ENCODE measurements at regions not wholly inside any gene's neighbourhood (a gene's known extent, or its start where the extent isn't known, plus 50 kb on each side); places are given as distances from the start of the nearest gene placed in this dataset.

- CTCF ChIA-PET: no interaction called here
- Histone ChIP-seq H3K27ac (ENCODE audit: low read depth, low read length) (no peak overlapping the region), H3K36me3 (ENCODE audit: control insufficient read depth in 1 of 2, insufficient read depth in 2 of 2, low read length in 2 of 2) (no peaks in the 10 kb centered on the region), H3K4me2 (ENCODE audit: low read length) (no peak overlapping the region), H3K79me2 (ENCODE audit: insufficient read depth, low read length) (no peaks in the 10 kb centered on the region), H3K27me3 (ENCODE audit: insufficient read depth, low read length) (peaks cover 26% of the 10 kb centered on the region), H3K9ac (ENCODE audit: low read length) (no peak overlapping the region), H2AFZ (ENCODE audit: low read depth, low read length, poor library complexity, severe bottlenecking) (no peak overlapping the region), H3K9me2 (ENCODE audit: insufficient read depth) (no peaks in the 10 kb centered on the region), H3K4me1 (ENCODE audit: control insufficient read depth in 1 of 2, insufficient read depth in 2 of 2, low read length in 2 of 2) (no peaks in the 10 kb centered on the region), H3K4me3 (replicated peaks in 1 of 2; ENCODE audit: low read depth in 1 of 2, low read length in 2 of 2) (no peak overlapping the region), H3K9me3 (ENCODE audit: control insufficient read depth in 1 of 2, insufficient read depth in 1 of 2, low read depth in 1 of 2, low read length in 2 of 2) (no peaks in the 10 kb centered on the region), H4K20me1 (ENCODE audit: insufficient read depth) (no peaks in the 10 kb centered on the region)
- intact Hi-C loops (cut with micrococcal nuclease): no loop called here
- no TSS peak for BruUV-seq (replicated peaks)
- RAD21 ChIA-PET (ENCODE audit: low non-redundant PET in 1 of 2, low total read pairs in 2 of 2, uncharacterized antibody in 2 of 2, unreplicated experiment in 2 of 2): no interaction called here
- ATAC-seq (no peak), DNase-seq (ENCODE audit: low read depth, low spot score) (no peak)
- POLR2A ChIA-PET: no interaction called here
- TF ChIP-seq FOSL1 (IDR thresholded peaks at IDR 0.05; ENCODE audit: low read depth) (no peak), ZNF274 (IDR thresholded peaks at IDR 0.05; ENCODE audit: low read depth, low read length) (no peak), ATF3 (IDR thresholded peaks at IDR 0.05) (no peak), CEBPB (IDR thresholded peaks at IDR 0.05; ENCODE audit: low read depth) (no peak), POLR2AphosphoS5 (IDR thresholded peaks at IDR 0.05; ENCODE audit: low read depth, low read length) (no peak), EGR1 (IDR thresholded peaks at IDR 0.05; ENCODE audit: low read depth) (no peak), POLR2A (IDR thresholded peaks at IDR 0.05; ENCODE audit: borderline replicate concordance, extremely low read depth, insufficient read depth, insufficient read length) (no peak), CBX3 (IDR thresholded peaks at IDR 0.05; ENCODE audit: low read depth) (no peak), SRF (IDR thresholded peaks at IDR 0.05; ENCODE audit: low read depth) (no peak), ZFX (IDR thresholded peaks at IDR 0.05) (no peak), EZH2 (IDR thresholded peaks at IDR 0.05) (no peak), REST (IDR thresholded peaks at IDR 0.05; ENCODE audit: low read depth) (no peak), CTCF (IDR thresholded peaks at IDR 0.05 in 2 of 3, conservative IDR thresholded peaks at IDR 0.05 in 1 of 3; ENCODE audit: borderline replicate concordance in 1 of 3, insufficient read depth in 1 of 3, low read depth in 2 of 3, low read length in 2 of 3) (no peak), ELF1 (IDR thresholded peaks at IDR 0.05; ENCODE audit: borderline replicate concordance, low read depth) (no peak), TCF7L2 (IDR thresholded peaks at IDR 0.05; ENCODE audit: borderline replicate concordance, extremely low read depth, insufficient read depth, insufficient read length) (no peak), ZBTB33 (IDR thresholded peaks at IDR 0.05; ENCODE audit: extremely low read depth, insufficient replicate concordance, low read length) (no peak)
Observed at GRCh38 chr7:25694699-25695098, 457.3 kb upstream of the NFE2L3 start.

All from HCT116 (cell line).